ENCODE measurements at regions not wholly inside any gene's neighbourhood (a gene's known extent, or its start where the extent isn't known, plus 50 kb on each side); places are given as distances from the start of the nearest gene placed in this dataset.

- TF ChIP-seq CTCF (conservative IDR thresholded peaks at IDR 0.05) (no peak), EZH2 (IDR thresholded peaks at IDR 0.05; ENCODE audit: low read depth) (no peak)
Measured at GRCh38 chr13:108020027-108020426, 195.3 kb downstream of the LIG4 start.
